ENCODE measurements at regions not wholly inside any gene's neighbourhood (a gene's known extent, or its start where the extent isn't known, plus 50 kb on each side); places are given as distances from the start of the nearest gene placed in this dataset.

DNA sequence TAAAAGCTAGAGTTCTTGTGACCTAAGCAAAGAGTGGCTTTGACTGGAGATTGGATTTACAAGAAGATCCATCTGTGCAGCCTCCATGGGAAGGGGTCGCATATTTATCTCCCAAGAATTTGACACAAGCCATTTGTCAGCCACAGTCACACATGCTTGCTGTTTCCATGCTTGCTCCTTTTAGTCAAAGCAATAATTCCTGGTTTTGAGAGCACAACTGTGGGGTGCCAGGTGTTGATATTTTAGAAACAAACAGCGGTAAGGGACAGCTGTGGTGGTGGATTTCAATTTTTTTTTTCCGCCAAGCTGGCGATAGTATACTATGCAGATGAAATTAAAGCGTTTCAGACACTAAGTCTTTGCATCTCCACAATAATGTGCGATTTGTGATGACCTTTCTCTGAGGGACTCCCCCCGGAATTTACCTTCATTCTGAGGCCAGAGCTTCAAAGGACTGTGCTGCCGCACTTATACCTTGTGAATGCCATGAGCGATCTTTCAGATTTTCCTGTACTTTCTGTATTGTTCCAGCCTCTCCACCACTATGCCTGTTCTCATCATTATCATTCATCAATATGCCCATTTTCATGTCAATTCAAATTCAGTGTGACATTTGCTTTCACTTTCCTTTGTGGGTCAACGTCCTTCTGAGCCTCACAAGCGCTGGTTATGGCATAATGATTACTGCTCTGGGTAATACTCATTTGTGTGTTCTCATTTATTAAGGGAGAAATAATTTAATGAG lies 108.2 kb upstream of the KBTBD8 start:
- Histone ChIP-seq H3K36me3 (ENCODE audit: insufficient read depth, insufficient read length, low read length) (no peaks in the 10 kb centered on the region), H3K4me3 (ENCODE audit: insufficient read length, low read depth) (no peak overlapping the region), H3K4me1 (ENCODE audit: insufficient read depth, insufficient read length) (no peaks in the 10 kb centered on the region), H3K9me3 (ENCODE audit: insufficient read depth, low read length) (0 out of 2 replicates have a peak, but pooled peaks cover 5% of the 10 kb centered on the region), H3K9ac (ENCODE audit: insufficient read length, low read depth) (no peak overlapping the region), H3K27me3 (ENCODE audit: insufficient read depth, insufficient read length) (no peaks in the 10 kb centered on the region)
- no peak for DNase-seq (ENCODE audit: low read depth, low spot score)
- TF ChIP-seq YY1 (IDR thresholded peaks at IDR 0.05; ENCODE audit: insufficient read depth, insufficient read length): no peak
- TF ChIP-seq SUZ12 (IDR thresholded peaks at IDR 0.05; ENCODE audit: extremely low read depth, insufficient read depth, insufficient read length): no peak
- TF ChIP-seq ZNF274 (IDR thresholded peaks at IDR 0.05; ENCODE audit: low read depth, low read length): no peak

DNA sequence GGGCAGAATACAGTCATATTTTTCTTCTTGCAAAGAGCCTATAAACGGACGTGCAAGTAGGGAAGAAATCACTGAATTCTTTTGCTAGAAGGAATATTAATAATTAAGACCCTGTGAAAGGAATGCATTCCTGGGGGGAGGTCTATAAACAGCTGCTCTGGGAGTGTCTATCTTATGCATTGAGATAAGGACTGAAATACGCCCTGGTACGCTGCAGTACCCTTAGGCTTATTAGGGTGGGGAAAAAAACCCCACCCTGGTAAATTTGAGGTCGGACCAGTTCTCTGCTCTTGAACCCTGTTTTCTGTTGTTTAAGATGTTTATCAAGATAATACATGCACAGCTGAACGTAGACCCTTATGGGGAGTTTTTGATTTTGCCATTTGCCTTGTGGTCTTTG lies 100.0 kb upstream of the KBTBD8 start:
- Histone ChIP-seq H3K9ac (ENCODE audit: insufficient read length, low read depth) (no peak overlapping the region), H3K9me3 (ENCODE audit: insufficient read depth, low read length) (peaks cover 10% of the 10 kb centered on the region), H3K36me3 (ENCODE audit: insufficient read depth, insufficient read length, low read length) (no peaks in the 10 kb centered on the region), H3K27me3 (ENCODE audit: insufficient read depth, insufficient read length) (no peaks in the 10 kb centered on the region), H3K4me1 (ENCODE audit: insufficient read depth, insufficient read length) (no peaks in the 10 kb centered on the region), H3K4me3 (ENCODE audit: insufficient read length, low read depth) (no peak overlapping the region)
- no peak for TF ChIP-seq SUZ12 (IDR thresholded peaks at IDR 0.05; ENCODE audit: extremely low read depth, insufficient read depth, insufficient read length)
- TF ChIP-seq YY1 (IDR thresholded peaks at IDR 0.05; ENCODE audit: insufficient read depth, insufficient read length): no peak
- no peak for TF ChIP-seq ZNF274 (IDR thresholded peaks at IDR 0.05; ENCODE audit: low read depth, low read length)
- DNase-seq (ENCODE audit: low read depth, low spot score): no peak

DNA sequence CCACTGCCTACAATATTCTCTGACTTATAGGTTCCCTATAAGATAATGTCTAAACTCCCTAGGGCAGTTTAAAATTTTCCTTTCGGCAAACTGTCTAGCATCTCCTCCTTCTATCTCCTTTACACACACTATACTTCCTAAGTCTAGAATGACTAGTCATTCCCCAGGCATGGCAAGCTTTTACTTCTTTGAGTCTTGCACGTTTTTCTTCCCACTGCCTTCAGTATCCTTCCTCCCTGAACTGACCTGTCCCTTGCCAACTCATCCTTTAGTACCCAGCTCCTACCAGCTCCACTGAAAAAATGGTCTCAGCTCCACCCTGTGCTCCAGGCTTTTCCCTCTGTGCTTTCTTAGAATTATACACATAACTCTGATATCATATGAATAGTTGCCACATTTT lies 93.8 kb upstream of the KBTBD8 start:
- Histone ChIP-seq H3K9me3 (ENCODE audit: insufficient read depth, low read length) (no peaks in the 10 kb centered on the region; the same call in 1 of the 2 replicates), H3K36me3 (ENCODE audit: insufficient read depth, insufficient read length, low read length) (no peaks in the 10 kb centered on the region), H3K27me3 (ENCODE audit: insufficient read depth, insufficient read length) (no peaks in the 10 kb centered on the region), H3K4me1 (ENCODE audit: insufficient read depth, insufficient read length) (no peaks in the 10 kb centered on the region), H3K4me3 (ENCODE audit: insufficient read length, low read depth) (no peak overlapping the region), H3K9ac (ENCODE audit: insufficient read length, low read depth) (no peak overlapping the region)
- TF ChIP-seq SUZ12 (IDR thresholded peaks at IDR 0.05; ENCODE audit: extremely low read depth, insufficient read depth, insufficient read length): no peak
- TF ChIP-seq ZNF274 (IDR thresholded peaks at IDR 0.05; ENCODE audit: low read depth, low read length): no peak
- no peak for TF ChIP-seq YY1 (IDR thresholded peaks at IDR 0.05; ENCODE audit: insufficient read depth, insufficient read length)
- no peak for DNase-seq (ENCODE audit: low read depth, low spot score)

DNA sequence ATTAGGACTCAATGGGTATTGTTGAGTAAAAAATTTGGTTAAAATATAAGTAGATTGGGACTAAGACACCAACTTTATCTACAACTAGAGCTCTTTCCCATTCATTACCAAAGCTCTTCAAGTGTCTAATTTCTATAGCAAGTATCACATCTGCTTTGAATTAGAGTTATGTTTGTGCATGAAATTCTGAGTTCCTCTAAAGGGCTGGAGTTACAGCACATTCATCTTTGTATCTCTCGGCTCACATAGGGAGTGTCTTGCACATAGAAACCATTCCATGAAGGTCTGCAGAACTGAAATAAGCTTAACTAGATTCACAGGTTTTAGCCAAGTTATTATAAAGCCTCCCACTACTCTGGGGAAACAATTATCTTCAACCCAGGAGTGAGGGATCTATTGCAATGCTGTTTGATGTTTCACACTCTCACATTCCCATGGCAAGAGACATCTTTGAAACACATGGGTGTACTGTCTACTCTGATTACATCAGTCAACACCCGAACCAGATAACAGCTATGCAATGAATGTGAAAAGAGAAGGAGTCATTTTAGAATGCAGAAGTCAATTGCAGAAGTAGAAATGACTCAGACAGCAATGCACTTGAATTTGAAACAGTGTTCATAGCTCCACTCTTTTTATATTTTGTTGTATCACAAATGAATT lies 93.1 kb upstream of the KBTBD8 start:
- H3K27me3 ChIP-seq (ENCODE audit: insufficient read depth, insufficient read length): no peaks in the 10 kb centered on the region
- DNase-seq (ENCODE audit: low read depth, low spot score): no peak
- no peak overlapping the region for H3K9ac ChIP-seq (ENCODE audit: insufficient read length, low read depth)
- H3K36me3 ChIP-seq (ENCODE audit: insufficient read depth, insufficient read length, low read length): no peaks in the 10 kb centered on the region
- no peak overlapping the region for H3K4me3 ChIP-seq (ENCODE audit: insufficient read length, low read depth)
- no peaks in the 10 kb centered on the region for H3K4me1 ChIP-seq (ENCODE audit: insufficient read depth, insufficient read length)
- TF ChIP-seq YY1 (IDR thresholded peaks at IDR 0.05; ENCODE audit: insufficient read depth, insufficient read length) (no peak), SUZ12 (IDR thresholded peaks at IDR 0.05; ENCODE audit: extremely low read depth, insufficient read depth, insufficient read length) (no peak), ZNF274 (IDR thresholded peaks at IDR 0.05; ENCODE audit: low read depth, low read length) (no peak)
- no peaks in the 10 kb centered on the region; the same call in 1 of the 2 replicates for H3K9me3 ChIP-seq (ENCODE audit: insufficient read depth, low read length)

DNA sequence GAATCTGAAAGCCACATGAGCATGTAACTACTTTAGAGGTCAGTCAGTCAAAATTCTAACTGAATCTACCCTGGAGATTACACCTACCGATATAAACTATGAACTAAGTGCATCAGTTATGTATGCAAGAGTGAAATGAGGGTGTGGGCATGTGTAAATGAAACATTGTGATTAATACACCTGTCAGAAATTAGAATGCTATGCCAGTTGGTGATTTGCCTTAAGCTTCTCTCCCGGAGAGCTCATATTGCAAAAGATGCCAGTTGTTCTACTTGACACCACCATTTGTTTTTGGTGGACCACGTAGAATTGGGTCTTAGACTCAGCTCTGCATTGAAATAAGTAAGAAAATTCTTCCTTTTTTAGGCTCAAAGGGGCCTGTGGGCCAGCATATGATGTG lies 91.0 kb upstream of the KBTBD8 start:
- Histone ChIP-seq H3K4me3 (ENCODE audit: insufficient read length, low read depth) (no peak overlapping the region), H3K36me3 (ENCODE audit: insufficient read depth, insufficient read length, low read length) (no peaks in the 10 kb centered on the region), H3K9ac (ENCODE audit: insufficient read length, low read depth) (no peak overlapping the region), H3K9me3 (ENCODE audit: insufficient read depth, low read length) (no peaks in the 10 kb centered on the region), H3K4me1 (ENCODE audit: insufficient read depth, insufficient read length) (no peaks in the 10 kb centered on the region), H3K27me3 (ENCODE audit: insufficient read depth, insufficient read length) (no peaks in the 10 kb centered on the region)
- DNase-seq (ENCODE audit: low read depth, low spot score): no peak
- TF ChIP-seq ZNF274 (IDR thresholded peaks at IDR 0.05; ENCODE audit: low read depth, low read length) (no peak), YY1 (IDR thresholded peaks at IDR 0.05; ENCODE audit: insufficient read depth, insufficient read length) (no peak), SUZ12 (IDR thresholded peaks at IDR 0.05; ENCODE audit: extremely low read depth, insufficient read depth, insufficient read length) (no peak)

DNA sequence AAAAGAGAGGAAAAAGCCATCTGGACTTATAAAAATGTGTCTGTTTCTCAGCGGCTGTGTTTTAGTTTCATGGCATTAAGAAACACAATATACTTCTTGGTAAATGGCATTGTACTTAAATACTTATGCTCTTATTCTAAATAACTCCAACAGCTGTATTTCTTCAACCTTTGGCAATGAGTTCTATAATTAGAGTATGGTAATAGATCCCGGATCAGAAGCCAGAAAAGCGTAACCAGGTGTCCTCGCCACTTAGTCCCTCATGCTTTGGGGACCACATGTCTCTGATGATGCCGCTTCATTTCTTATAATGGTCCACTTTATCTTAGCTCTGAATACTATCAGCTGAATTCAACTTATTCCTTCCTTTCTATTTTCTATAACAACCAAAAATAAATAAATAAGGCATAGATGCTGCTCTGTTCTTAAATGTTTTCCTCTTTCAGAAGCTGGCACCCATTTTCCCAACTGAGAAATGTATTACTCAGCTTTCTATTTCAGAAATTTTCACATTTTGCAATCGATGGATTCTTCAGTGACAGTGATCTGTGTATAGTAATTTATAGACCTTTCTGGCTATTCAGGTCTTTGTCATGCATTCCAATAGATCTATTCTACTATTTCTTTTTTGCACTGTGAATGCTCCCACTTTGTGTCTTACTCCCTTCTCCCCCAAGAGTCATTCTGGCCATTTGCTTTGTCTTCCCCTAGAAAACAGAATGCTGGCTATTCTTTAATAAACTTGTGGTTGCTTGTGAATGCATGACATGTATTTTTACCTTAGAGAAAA lies 87.6 kb upstream of the KBTBD8 start:
- Histone ChIP-seq H3K4me3 (ENCODE audit: insufficient read length, low read depth) (no peak overlapping the region), H3K4me1 (ENCODE audit: insufficient read depth, insufficient read length) (no peaks in the 10 kb centered on the region), H3K9me3 (ENCODE audit: insufficient read depth, low read length) (peaks cover 18% of the 10 kb centered on the region), H3K27me3 (ENCODE audit: insufficient read depth, insufficient read length) (no peaks in the 10 kb centered on the region), H3K36me3 (ENCODE audit: insufficient read depth, insufficient read length, low read length) (no peaks in the 10 kb centered on the region), H3K9ac (ENCODE audit: insufficient read length, low read depth) (no peak overlapping the region)
- TF ChIP-seq SUZ12 (IDR thresholded peaks at IDR 0.05; ENCODE audit: extremely low read depth, insufficient read depth, insufficient read length) (no peak), ZNF274 (IDR thresholded peaks at IDR 0.05; ENCODE audit: low read depth, low read length) (no peak), YY1 (IDR thresholded peaks at IDR 0.05; ENCODE audit: insufficient read depth, insufficient read length) (no peak)
- DNase-seq (ENCODE audit: low read depth, low spot score): no peak

DNA sequence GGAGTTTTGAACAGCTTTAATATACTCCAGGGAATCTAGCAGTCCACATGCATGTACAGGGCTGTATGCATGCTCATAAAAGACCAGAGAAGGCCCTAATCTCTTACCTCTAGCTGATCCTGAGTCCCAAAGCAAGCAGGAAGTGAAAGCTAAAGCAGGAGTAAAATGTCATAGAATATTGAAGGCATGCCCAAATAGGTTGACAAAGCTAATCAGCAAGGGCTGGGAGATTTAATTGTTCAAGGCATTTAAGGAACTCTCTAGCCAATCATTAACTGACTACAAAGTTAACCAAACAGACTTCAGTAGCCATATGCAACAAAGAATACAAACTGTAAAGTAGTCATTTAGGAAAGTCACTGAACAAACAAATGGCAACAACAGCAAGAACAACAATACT lies 85.8 kb upstream of the KBTBD8 start:
- no peak for DNase-seq (ENCODE audit: low read depth, low spot score)
- no peak overlapping the region for H3K9ac ChIP-seq (ENCODE audit: insufficient read length, low read depth)

More for the DNA sequence above, 85.8 kb upstream of the KBTBD8 start:
- Histone ChIP-seq H3K36me3 (ENCODE audit: insufficient read depth, insufficient read length, low read length) (no peaks in the 10 kb centered on the region), H3K4me3 (ENCODE audit: insufficient read length, low read depth) (no peak overlapping the region), H3K9me3 (ENCODE audit: insufficient read depth, low read length) (peaks cover 22% of the 10 kb centered on the region), H3K27me3 (ENCODE audit: insufficient read depth, insufficient read length) (no peaks in the 10 kb centered on the region), H3K4me1 (ENCODE audit: insufficient read depth, insufficient read length) (no peaks in the 10 kb centered on the region)
- TF ChIP-seq ZNF274 (IDR thresholded peaks at IDR 0.05; ENCODE audit: low read depth, low read length) (no peak), YY1 (IDR thresholded peaks at IDR 0.05; ENCODE audit: insufficient read depth, insufficient read length) (no peak), SUZ12 (IDR thresholded peaks at IDR 0.05; ENCODE audit: extremely low read depth, insufficient read depth, insufficient read length) (no peak)
